Liver (tissue), 8 donors: ENCODE measurements at regions not wholly inside any gene's neighbourhood (a gene's known extent, or its start where the extent isn't known, plus 50 kb on each side); places are given as distances from the start of the nearest gene placed in this dataset.

ENCODE experiments used
- DNase-seq: peaks from one replicate; pipeline ENCODE4 v3.0.0-alpha.2; 2017; ENCODE audit warnings: low spot score
- H3K27ac ChIP-seq, 2 donors: one replicate each; pipeline ENCODE4 v1.7.0; 2013; ENCODE audit warnings: inconsistent platforms in 2 of 2, low read length in 2 of 2, control low read depth in 1 of 2, low read depth in 1 of 2, mild to moderate bottlenecking in 1 of 2
- H3K27me3 ChIP-seq, 4 donors: one replicate each; pipeline versions ENCODE4 v1.6.1 to v1.7.0; 2013; ENCODE audit warnings: low read length in 3 of 4, inconsistent platforms in 1 of 4, mild to moderate bottlenecking in 1 of 4, moderate library complexity in 1 of 4; ENCODE audit not compliant: control insufficient read depth in 4 of 4, insufficient read depth in 4 of 4
- H3K36me3 ChIP-seq, 4 donors: one replicate each; pipeline versions ENCODE4 v1.6.1 to v1.7.0; 2013; ENCODE audit warnings: low read length in 3 of 4, mild to moderate bottlenecking in 3 of 4, low read depth in 1 of 4, moderate library complexity in 1 of 4; ENCODE audit not compliant: control insufficient read depth in 4 of 4, insufficient read depth in 3 of 4
- H3K4me1 ChIP-seq, 4 donors: one replicate each; pipeline versions ENCODE4 v1.6.1 to v1.7.0; 2013; ENCODE audit warnings: low read length in 3 of 4, mild to moderate bottlenecking in 3 of 4, moderate library complexity in 1 of 4; ENCODE audit not compliant: control insufficient read depth in 4 of 4, insufficient read depth in 4 of 4
- H3K4me3 ChIP-seq, 3 donors: one replicate each; pipeline versions ENCODE4 v1.6.1 to v1.7.0; 2013; ENCODE audit warnings: low read length in 3 of 3, control low read depth in 1 of 3, low read depth in 1 of 3, mild to moderate bottlenecking in 1 of 3
- H3K9ac ChIP-seq, 2 donors: one replicate each; pipeline ENCODE4 v1.7.0; 2013; ENCODE audit warnings: low read length in 2 of 2, mild to moderate bottlenecking in 2 of 2, moderate library complexity in 2 of 2, control low read depth in 1 of 2, low read depth in 1 of 2
- H3K9me3 ChIP-seq, 4 donors: one replicate each; pipeline versions ENCODE4 v1.6.1 to v1.7.0; 2013; ENCODE audit warnings: low read length in 3 of 4; ENCODE audit not compliant: control insufficient read depth in 4 of 4
- CTCF ChIP-seq: fragments of 150-350 bp; IDR thresholded peaks from 2 replicates; pipeline ENCODE4 v1.5.1; 2017; ENCODE audit warnings: improper control_type of control experiment, low read depth, low read length; ENCODE audit not compliant: missing input control
- EGR1 ChIP-seq, 2 donors: IDR thresholded peaks; 2 replicates each; pipeline ENCODE4 v1.6.1; 2016 to 2018; ENCODE audit warnings: antibody characterized with exemption in 2 of 2, low read depth in 2 of 2
- FOXA2 ChIP-seq: IDR thresholded peaks from 2 replicates; pipeline ENCODE4 v1.6.1; 2016; ENCODE audit warnings: antibody characterized with exemption
- GABPA ChIP-seq, 2 donors: IDR thresholded peaks in 1 of 2; conservative IDR thresholded peaks in 1 of 2; 2 replicates each; pipeline ENCODE4 v1.6.1; 2016; ENCODE audit warnings: antibody characterized with exemption in 2 of 2, mild to moderate bottlenecking in 1 of 2, moderate library complexity in 1 of 2
- HNF4A ChIP-seq, 2 donors: conservative IDR thresholded peaks; 2 replicates each; pipeline ENCODE4 v1.6.1; 2016; ENCODE audit warnings: antibody characterized with exemption in 2 of 2, mild to moderate bottlenecking in 2 of 2
- JUND ChIP-seq, 2 donors: IDR thresholded peaks; 2 replicates each; pipeline ENCODE4 v1.6.1; 2016; ENCODE audit warnings: antibody characterized with exemption in 2 of 2
- MAX ChIP-seq: IDR thresholded peaks from 2 replicates; pipeline ENCODE4 v1.6.1; 2016; ENCODE audit warnings: antibody characterized with exemption
- NR2F2 ChIP-seq: IDR thresholded peaks from 2 replicates; pipeline ENCODE4 v1.6.1; 2016; ENCODE audit warnings: antibody characterized with exemption
- RAD21 ChIP-seq, 2 donors: IDR thresholded peaks; 2 replicates each; pipeline ENCODE4 v1.6.1; 2016; ENCODE audit warnings: antibody characterized with exemption in 2 of 2, mild to moderate bottlenecking in 2 of 2
- RXRA ChIP-seq, 2 donors: IDR thresholded peaks; 2 replicates each; pipeline ENCODE4 v1.6.1; 2017 to 2018; ENCODE audit warnings: antibody characterized with exemption in 2 of 2, mild to moderate bottlenecking in 1 of 2
- SP1 ChIP-seq: IDR thresholded peaks from 2 replicates; pipeline ENCODE4 v1.6.1; 2018; ENCODE audit warnings: antibody characterized with exemption, mild to moderate bottlenecking
- TAF1 ChIP-seq: conservative IDR thresholded peaks from 2 replicates; pipeline ENCODE4 v1.6.1; 2016; ENCODE audit warnings: antibody characterized with exemption, mild to moderate bottlenecking
- YY1 ChIP-seq: IDR thresholded peaks from 2 replicates; pipeline ENCODE4 v1.6.1; 2016; ENCODE audit warnings: antibody characterized with exemption, mild to moderate bottlenecking
- WGBS: extraction: QIAGEN DNeasy Blood & Tissue Kit; methylation state at CpG from one replicate; pipeline ENCODE4 v1.1.7; 2013; 5-methylcytosine and 5-hydroxymethylcytosine counted together
- TF ChIP-seq, protein P1 (sequence below): IDR thresholded peaks from 2 replicates; pipeline ENCODE4 v1.6.1; 2016; ENCODE audit warnings: antibody characterized with exemption, mild to moderate bottlenecking
- TF ChIP-seq, protein P2 (sequence below): IDR thresholded peaks from 2 replicates; pipeline ENCODE4 v1.6.1; 2016; ENCODE audit warnings: antibody characterized with exemption
- donor health status: healthy.
- donor health status: healthy.
- donor health status: healthy.
- donor health status: healthy.
- donor health status: healthy.

- no peak overlapping the region for H3K27ac ChIP-seq
- no peaks in the 10 kb centered on the region for H3K9me3 ChIP-seq
- TF ChIP-seq EGR1 (IDR thresholded peaks at IDR 0.05; ENCODE audit: low read depth in 2 of 2) (no peak), MAX (no peak), HNF4A (conservative IDR thresholded peaks at IDR 0.05) (no peak), TAF1 (no peak), JUND (IDR thresholded peaks at IDR 0.05) (no peak), NR2F2 (no peak), RAD21 (IDR thresholded peaks at IDR 0.05) (no peak), SP1 (no peak), CTCF (no peak), FOXA2 (no peak)
- TF ChIP-seq, protein P1, sequence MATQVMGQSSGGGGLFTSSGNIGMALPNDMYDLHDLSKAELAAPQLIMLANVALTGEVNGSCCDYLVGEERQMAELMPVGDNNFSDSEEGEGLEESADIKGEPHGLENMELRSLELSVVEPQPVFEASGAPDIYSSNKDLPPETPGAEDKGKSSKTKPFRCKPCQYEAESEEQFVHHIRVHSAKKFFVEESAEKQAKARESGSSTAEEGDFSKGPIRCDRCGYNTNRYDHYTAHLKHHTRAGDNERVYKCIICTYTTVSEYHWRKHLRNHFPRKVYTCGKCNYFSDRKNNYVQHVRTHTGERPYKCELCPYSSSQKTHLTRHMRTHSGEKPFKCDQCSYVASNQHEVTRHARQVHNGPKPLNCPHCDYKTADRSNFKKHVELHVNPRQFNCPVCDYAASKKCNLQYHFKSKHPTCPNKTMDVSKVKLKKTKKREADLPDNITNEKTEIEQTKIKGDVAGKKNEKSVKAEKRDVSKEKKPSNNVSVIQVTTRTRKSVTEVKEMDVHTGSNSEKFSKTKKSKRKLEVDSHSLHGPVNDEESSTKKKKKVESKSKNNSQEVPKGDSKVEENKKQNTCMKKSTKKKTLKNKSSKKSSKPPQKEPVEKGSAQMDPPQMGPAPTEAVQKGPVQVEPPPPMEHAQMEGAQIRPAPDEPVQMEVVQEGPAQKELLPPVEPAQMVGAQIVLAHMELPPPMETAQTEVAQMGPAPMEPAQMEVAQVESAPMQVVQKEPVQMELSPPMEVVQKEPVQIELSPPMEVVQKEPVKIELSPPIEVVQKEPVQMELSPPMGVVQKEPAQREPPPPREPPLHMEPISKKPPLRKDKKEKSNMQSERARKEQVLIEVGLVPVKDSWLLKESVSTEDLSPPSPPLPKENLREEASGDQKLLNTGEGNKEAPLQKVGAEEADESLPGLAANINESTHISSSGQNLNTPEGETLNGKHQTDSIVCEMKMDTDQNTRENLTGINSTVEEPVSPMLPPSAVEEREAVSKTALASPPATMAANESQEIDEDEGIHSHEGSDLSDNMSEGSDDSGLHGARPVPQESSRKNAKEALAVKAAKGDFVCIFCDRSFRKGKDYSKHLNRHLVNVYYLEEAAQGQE = no peak
- no peak for DNase-seq
- WGBS = 79% methylated on average over 3 of the region's 3 CpGs
- H3K4me3 ChIP-seq = no peak overlapping the region
- no peaks in the 10 kb centered on the region for H3K36me3 ChIP-seq
- H3K4me1 ChIP-seq = no peaks in the 10 kb centered on the region
- H3K27me3 ChIP-seq = no peaks in the 10 kb centered on the region
- H3K9ac ChIP-seq = no peak overlapping the region
Observed at GRCh38 chr12:59010941-59011340, 90.6 kb upstream of the LRIG3 start.

GRCh38 chr12:59010118-59010517 is 89.8 kb upstream of the LRIG3 start:
- no peaks in the 10 kb centered on the region for H3K36me3 ChIP-seq
- WGBS = 96% methylated on average over 5 of the region's 5 CpGs
- H3K4me3 ChIP-seq = no peak overlapping the region
- no peaks in the 10 kb centered on the region for H3K27me3 ChIP-seq
- H3K9ac ChIP-seq = no peak overlapping the region
- H3K9me3 ChIP-seq = no peaks in the 10 kb centered on the region
- no peak overlapping the region for H3K27ac ChIP-seq
- TF ChIP-seq RAD21 (IDR thresholded peaks at IDR 0.05) (no peak), GABPA (IDR thresholded peaks at IDR 0.05 in 1 of 2, conservative IDR thresholded peaks at IDR 0.05 in 1 of 2) (no peak), RXRA (IDR thresholded peaks at IDR 0.05) (no peak), FOXA2 (no peak), YY1 (no peak), NR2F2 (no peak), SP1 (no peak), TAF1 (no peak), HNF4A (conservative IDR thresholded peaks at IDR 0.05) (no peak)
- TF ChIP-seq, protein P1 = no peak
- TF ChIP-seq, protein P2, sequence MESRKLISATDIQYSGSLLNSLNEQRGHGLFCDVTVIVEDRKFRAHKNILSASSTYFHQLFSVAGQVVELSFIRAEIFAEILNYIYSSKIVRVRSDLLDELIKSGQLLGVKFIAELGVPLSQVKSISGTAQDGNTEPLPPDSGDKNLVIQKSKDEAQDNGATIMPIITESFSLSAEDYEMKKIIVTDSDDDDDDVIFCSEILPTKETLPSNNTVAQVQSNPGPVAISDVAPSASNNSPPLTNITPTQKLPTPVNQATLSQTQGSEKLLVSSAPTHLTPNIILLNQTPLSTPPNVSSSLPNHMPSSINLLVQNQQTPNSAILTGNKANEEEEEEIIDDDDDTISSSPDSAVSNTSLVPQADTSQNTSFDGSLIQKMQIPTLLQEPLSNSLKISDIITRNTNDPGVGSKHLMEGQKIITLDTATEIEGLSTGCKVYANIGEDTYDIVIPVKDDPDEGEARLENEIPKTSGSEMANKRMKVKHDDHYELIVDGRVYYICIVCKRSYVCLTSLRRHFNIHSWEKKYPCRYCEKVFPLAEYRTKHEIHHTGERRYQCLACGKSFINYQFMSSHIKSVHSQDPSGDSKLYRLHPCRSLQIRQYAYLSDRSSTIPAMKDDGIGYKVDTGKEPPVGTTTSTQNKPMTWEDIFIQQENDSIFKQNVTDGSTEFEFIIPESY = no peak
- no peak for DNase-seq
- H3K4me1 ChIP-seq = no peaks in the 10 kb centered on the region
